ENCODE measurements at regions not wholly inside any gene's neighbourhood (a gene's known extent, or its start where the extent isn't known, plus 50 kb on each side); places are given as distances from the start of the nearest gene placed in this dataset.
"Not testable (repeated sequence)": the region's sequence is repeated elsewhere in the genome, so short reads cannot be mapped to it uniquely, and the experiment has no call there.

DNA sequence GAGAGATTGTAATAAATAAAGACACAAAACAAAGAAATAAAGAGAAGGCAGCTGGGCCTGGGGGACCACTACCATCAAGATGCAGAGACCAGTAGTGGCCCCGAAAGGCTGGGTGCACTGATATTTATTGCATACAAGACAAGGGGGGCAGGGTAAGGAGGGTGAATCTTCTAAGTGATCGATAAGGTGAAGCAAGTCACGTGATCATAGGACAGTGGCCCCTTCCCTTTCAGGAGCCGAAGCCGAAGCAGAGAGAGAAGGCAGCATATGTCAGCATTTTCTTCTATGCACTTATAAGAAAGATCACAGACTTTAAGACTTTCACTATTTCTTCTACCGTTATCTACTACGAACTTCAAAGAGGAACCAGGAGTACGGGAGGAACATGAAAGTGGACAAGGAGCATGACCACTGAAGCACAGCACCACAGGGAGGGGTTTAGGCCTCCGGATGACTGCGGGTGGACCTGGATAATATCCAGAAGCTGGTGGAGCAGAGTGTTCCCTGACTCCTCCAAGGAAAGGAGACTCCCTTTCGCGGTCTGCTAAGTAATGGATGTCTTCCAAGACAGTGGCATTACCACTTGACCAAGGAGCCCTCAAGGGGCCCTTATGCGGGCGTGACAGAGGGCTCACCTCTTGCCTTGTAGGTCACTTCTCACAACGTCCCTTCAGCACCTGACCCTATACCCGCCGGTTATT is 126.4 kb downstream of the RBM46 start:
- not testable (repeated sequence) for DNase-seq

DNA sequence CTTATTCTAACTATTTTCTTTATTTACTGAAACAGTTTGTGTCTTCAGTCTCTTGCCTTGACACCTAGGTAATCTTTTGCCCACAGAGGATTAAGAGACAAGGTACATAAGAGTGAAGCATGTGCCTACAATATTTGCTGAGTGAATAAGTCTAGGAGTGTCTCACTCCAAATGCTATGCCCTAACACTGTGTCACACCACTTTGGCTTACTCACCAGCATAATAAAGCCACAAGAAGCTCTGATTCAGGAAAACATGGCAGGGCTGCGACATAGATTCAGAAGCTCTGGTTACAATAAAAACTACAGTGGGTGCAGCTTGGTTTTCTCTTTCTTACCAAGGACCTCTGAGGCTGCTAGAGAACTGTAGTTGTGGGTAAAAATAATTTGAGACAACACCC is 127.1 kb downstream of the RBM46 start:
- no peak for DNase-seq

DNA sequence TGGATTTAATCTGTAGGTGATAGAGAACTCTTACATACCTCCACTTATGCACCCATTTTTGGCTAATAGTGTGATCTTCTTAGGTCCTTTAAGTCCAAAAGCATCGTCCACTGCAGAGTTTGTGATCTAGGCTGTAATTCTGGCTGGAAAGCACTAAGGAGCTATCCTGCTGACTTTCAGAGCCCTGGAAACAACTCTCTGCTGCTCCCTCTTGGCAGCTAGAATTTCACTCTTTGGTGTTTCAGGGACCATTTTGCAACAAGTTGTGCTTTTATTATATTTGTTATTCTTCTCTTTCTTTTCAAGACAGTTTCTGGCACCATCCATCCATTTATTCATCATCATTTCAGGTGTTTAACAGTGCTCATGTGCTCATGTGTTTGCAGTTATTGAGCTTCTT is 130.0 kb downstream of the RBM46 start:
- DNase-seq = no peak

DNA sequence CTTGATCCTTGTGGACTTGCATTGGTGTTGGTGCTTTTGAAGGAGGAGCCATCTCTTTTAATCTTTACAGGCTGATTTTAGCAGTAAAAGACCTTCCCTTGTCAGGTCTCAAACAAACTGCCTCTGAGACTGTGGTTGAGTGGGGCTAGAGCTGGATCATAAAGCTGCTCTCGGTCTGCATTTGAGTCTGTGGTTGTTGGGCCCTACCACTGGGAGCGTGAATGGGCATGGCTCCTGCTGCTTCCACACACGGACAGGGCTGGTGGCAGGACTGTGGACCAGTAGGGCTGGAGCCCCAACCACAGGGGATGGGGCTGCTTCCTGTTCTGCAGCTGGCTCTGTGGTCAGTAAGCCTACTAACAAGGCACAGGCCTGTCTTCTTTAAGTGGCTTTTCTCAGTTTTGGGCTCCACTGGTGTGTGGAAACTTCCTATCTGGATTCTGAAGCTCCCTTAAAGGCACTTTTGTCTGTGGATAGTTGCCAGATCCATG is 130.6 kb downstream of the RBM46 start:
- DNase-seq = no peak

DNA sequence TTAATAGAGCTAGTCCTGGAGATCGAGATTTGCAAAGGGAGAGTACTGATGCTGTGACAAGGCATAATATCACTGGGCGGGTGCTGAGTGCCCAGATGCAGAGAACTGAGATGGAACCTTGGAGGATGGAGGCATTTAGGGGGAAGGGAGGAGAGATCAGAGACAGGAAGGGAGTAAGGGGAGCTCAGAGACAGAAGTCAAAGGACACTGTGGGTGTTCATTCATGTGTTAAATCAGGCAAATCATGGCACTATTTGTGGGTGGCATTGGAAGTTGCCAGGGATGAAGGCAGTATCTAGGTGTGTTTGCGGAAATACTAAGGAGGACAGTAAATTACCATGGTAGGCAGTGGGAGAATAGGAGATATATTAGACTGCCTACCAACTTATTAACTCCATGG is 135.0 kb downstream of the RBM46 start:
- DNase-seq = no peak

- no peak for DNase-seq
These were observed 146.1 kb downstream of the RBM46 start for GRCh38 chr4:154927126-154927680.

DNA sequence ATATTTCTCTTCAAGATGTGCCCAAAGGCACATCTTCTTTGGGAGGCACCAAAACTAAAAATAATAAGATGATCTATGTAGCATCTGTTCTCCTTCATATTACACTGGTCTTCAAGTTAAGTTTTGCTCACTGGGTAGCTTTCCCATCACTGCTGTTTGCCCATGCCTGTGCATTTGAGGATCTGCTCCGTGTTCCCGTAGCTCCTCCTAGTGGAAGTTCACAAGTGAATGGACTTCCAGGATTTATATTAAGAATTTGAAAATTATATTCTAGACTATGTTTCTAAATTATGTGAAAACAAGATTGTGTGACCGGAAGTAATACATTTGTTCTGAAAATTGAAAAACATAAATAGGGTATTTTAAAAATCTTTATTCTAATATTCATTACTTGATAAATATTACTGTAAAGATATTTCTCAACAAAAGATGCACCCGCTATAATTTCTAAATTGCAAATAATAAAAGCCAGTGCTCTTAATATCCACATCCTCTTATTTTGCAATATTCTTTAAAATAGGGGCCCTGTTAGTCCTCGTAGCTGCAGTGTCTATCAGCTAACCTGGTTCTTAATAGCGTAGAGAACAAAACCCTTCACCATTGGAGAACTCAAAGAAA is 147.7 kb downstream of the RBM46 start:
- no peak for DNase-seq

GRCh38 chr4:154936873-154937272 is 155.8 kb downstream of the RBM46 start:
- no peak for DNase-seq

- no peak for DNase-seq
These were observed 158.8 kb downstream of the RBM46 start for GRCh38 chr4:154939851-154940250.

- no peak for DNase-seq
These were observed 161.1 kb downstream of the RBM46 start for GRCh38 chr4:154942176-154942575.

GRCh38 chr4:154944996-154945395 is 163.9 kb downstream of the RBM46 start:
- no peak for DNase-seq

GRCh38 chr4:154946113-154946512 is 165.0 kb downstream of the RBM46 start:
- DNase-seq = no peak

DNA sequence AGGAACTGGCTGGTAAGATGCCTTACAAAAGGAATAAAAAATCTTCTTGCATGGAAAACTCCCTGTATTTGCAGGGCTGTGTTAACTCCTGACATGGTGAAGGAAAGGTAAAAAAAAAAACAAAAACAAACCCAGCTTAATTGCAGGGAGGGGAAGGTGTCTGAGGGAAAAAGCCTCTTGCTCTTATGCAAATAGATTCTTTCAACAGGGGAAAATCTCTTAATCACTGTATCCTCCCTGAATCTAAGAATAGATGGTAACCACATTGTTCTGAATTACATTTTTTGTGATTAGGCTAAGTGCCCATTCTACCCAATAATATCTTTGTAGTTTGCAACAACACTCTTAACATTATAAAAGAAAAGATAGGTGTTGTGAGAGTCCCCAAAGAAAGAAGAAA is 172.6 kb downstream of the RBM46 start:
- DNase-seq = no peak

GRCh38 chr4:154954117-154954516 is 173.0 kb downstream of the RBM46 start:
- no peak for DNase-seq

- DNase-seq = no peak
These were observed 177.0 kb downstream of the RBM46 start for GRCh38 chr4:154958121-154958520.

DNA sequence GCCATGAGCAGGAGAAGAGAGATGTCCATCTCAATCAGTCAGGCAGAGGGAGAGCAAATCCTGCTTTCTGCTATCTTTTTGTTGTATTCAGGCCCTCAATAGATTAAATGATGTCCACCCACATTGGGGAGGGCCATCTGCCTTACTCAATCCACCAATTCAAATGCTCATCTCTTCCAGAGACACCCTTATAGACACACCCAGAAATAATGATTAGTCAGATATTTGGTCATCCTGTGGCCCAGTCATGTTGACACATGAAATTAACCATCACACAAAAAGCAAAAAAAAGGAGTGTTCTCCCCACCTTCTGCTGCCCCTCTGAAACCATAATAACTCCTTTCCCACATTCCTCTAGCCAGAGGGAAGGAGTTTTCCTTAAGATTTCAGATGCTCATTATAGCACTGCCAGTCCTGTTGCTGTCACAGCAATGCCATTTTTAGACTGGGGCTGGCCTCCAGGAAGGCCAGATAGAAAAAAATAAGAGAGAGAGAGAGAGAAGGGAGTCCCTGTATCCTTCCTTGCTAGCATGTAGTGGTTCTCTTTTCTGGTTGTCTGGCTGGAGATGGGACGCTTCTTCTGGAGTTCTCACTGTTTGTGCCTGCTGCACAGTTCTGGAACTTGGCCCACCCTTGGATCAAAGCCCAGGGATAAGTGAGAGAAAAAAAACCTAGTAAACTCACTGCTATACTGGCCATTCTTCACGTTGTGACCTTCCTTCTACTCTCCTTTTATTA is 177.7 kb downstream of the RBM46 start:
- no peak for DNase-seq

- no peak for DNase-seq
These were observed 178.7 kb downstream of the RBM46 start for GRCh38 chr4:154959756-154960155.

GRCh38 chr4:154960476-154960875 is 179.4 kb downstream of the RBM46 start:
- no peak for DNase-seq

- DNase-seq = no peak
These were observed 180.2 kb downstream of the RBM46 start for GRCh38 chr4:154961263-154961662.

- no peak for DNase-seq
These were observed 192.4 kb downstream of the RBM46 start for GRCh38 chr4:154973244-154974035.

DNA sequence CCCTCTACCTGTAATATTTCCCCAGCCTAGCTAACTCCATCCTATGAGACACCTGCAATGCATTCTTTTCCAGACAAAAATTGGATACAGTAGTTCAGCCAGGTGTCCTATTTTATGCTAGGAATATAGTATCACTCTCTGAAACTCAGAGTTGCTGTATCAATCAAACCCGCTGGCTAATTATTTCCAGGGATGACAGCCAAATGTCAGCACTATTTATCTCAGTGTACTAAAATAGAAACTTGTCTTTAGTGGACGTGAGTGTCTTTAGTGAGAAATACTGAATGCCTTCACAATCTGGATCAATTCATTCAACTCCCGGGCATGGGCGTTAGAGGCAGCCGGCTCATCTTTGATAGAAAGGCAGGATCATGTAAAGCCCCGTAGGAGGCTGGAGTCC is 196.2 kb downstream of the RBM46 start:
- no peak for DNase-seq

- DNase-seq = peak; percentile 18
These were observed 201.3 kb downstream of the RBM46 start for GRCh38 chr4:154982187-154983047.
